CD14-positive monocyte (primary cell): ENCODE measurements at regions not wholly inside any gene's neighbourhood (a gene's known extent, or its start where the extent isn't known, plus 50 kb on each side); places are given as distances from the start of the nearest gene placed in this dataset.

Experiments used
- DNase-seq, 3 donors: peaks; one replicate each; pipeline ENCODE4 v3.0.0-alpha.2; 2011 to 2022
- H2AFZ ChIP-seq: 2 replicates; pipeline ENCODE4 v1.6.0; 2012; ENCODE audit warnings: mild to moderate bottlenecking, low read depth, low read length, inconsistent platforms; ENCODE audit not compliant: insufficient read depth, poor library complexity, severe bottlenecking
- H3K27ac ChIP-seq, 2 donors: 1 replicate in 1 of 2; 2 replicates in 1 of 2; pipeline ENCODE4 v1.5.1; 2012 to 2013; ENCODE audit warnings: low read length in 2 of 2, control low read depth in 1 of 2, inconsistent platforms in 1 of 2, low read depth in 1 of 2, mild to moderate bottlenecking in 1 of 2
- H3K27me3 ChIP-seq, 2 donors: one replicate each; pipeline versions ENCODE4 v1.6.0 to v1.6.1; 2011 to 2013; ENCODE audit warnings: low read length in 2 of 2; ENCODE audit not compliant: control insufficient read depth in 2 of 2, insufficient read depth in 2 of 2
- H3K36me3 ChIP-seq, 2 donors: replicated peaks in 1 of 2; 1 replicate in 1 of 2; 2 replicates in 1 of 2; pipeline versions ENCODE4 v1.5.1 to v1.6.1; 2012 to 2013; ENCODE audit warnings: low read length in 2 of 2, control low read depth in 1 of 2, inconsistent platforms in 1 of 2, mild to moderate bottlenecking in 1 of 2; ENCODE audit not compliant: insufficient read depth in 2 of 2, control insufficient read depth in 1 of 2
- H3K4me1 ChIP-seq, 2 donors: 1 replicate in 1 of 2; 2 replicates in 1 of 2; pipeline versions ENCODE4 v1.5.1 to v1.6.1; 2012 to 2013; ENCODE audit warnings: low read length in 2 of 2, control low read depth in 1 of 2, inconsistent platforms in 1 of 2, mild to moderate bottlenecking in 1 of 2, moderate library complexity in 1 of 2; ENCODE audit not compliant: insufficient read depth in 2 of 2, control insufficient read depth in 1 of 2
- H3K4me2 ChIP-seq: replicated peaks from 2 replicates; pipeline ENCODE3; 2012; ENCODE audit warnings: low read length, moderate library complexity, mild to moderate bottlenecking; ENCODE audit not compliant: poor library complexity, severe bottlenecking; ENCODE audit errors: extremely low read depth
- H3K4me3 ChIP-seq, 3 experiments: fragments of 200-600 bp in 1 of 3; sonication (generic) in 1 of 3; replicated peaks in 1 of 3; 1 replicate in 2 of 3; 2 replicates in 1 of 3; pipeline ENCODE4 v1.5.1; 2011 to 2013; ENCODE audit warnings: low read length in 3 of 3, mild to moderate bottlenecking in 3 of 3, control low read depth in 2 of 3, low read depth in 2 of 3, inconsistent platforms in 1 of 3, moderate library complexity in 1 of 3
- H3K79me2 ChIP-seq: 2 replicates; pipeline ENCODE4 v1.6.0; 2012; ENCODE audit warnings: mild to moderate bottlenecking, control low read depth, inconsistent platforms, low read length, moderate library complexity; ENCODE audit not compliant: insufficient read depth
- H3K9ac ChIP-seq: 2 replicates; pipeline ENCODE4 v1.6.0; 2017; ENCODE audit warnings: low read length, mild to moderate bottlenecking; ENCODE audit not compliant: insufficient read depth, poor library complexity, severe bottlenecking
- H3K9me3 ChIP-seq, 2 donors: replicated peaks in 1 of 2; 1 replicate in 1 of 2; 2 replicates in 1 of 2; pipeline versions ENCODE4 v1.5.1 to v1.6.1; 2012 to 2013; ENCODE audit warnings: low read length in 2 of 2, control low read depth in 1 of 2; ENCODE audit not compliant: control insufficient read depth in 1 of 2, insufficient read depth in 1 of 2
- H4K20me1 ChIP-seq: 2 replicates; pipeline ENCODE4 v1.6.0; 2012; ENCODE audit warnings: mild to moderate bottlenecking, low read length, control low read depth, moderate library complexity; ENCODE audit not compliant: insufficient read depth
- H3K27ac Mint-ChIP-seq, 7 donors: one replicate each; pipeline ENCODE4 v1.8.0; 2020; ENCODE audit warnings: mild to moderate bottlenecking in 7 of 7, mixed read lengths in 7 of 7, moderate library complexity in 6 of 7, inconsistent platforms in 2 of 7
- H3K27me3 Mint-ChIP-seq, 3 donors: one replicate each; pipeline ENCODE4 v1.8.0; 2021 to 2022; ENCODE audit warnings: low read depth in 3 of 3, mild to moderate bottlenecking in 3 of 3, mixed read lengths in 3 of 3, moderate library complexity in 3 of 3, inconsistent platforms in 1 of 3
- H3K36me3 Mint-ChIP-seq, 2 donors: one replicate each; pipeline ENCODE4 v1.8.0; 2020; ENCODE audit warnings: mixed read lengths in 2 of 2, inconsistent platforms in 1 of 2, mild to moderate bottlenecking in 1 of 2
- H3K4me1 Mint-ChIP-seq: one replicate; pipeline ENCODE4 v1.8.0; 2020; ENCODE audit warnings: mild to moderate bottlenecking, mixed read lengths
- H3K4me3 Mint-ChIP-seq, 2 donors: one replicate each; pipeline ENCODE4 v1.8.0; 2020; ENCODE audit warnings: mild to moderate bottlenecking in 2 of 2, mixed read lengths in 2 of 2, moderate library complexity in 1 of 2
- H3K9me3 Mint-ChIP-seq, 7 donors: one replicate each; pipeline ENCODE4 v1.8.0; 2020 to 2022; ENCODE audit warnings: mixed read lengths in 7 of 7, mild to moderate bottlenecking in 6 of 7, moderate library complexity in 6 of 7, inconsistent platforms in 2 of 7
- WGBS: methylation state at CpG from one replicate; pipeline ENCODE4 v1.1.5; 2013; ENCODE audit warnings: missing lambda C conversion rate; ENCODE audit not compliant: insufficient coverage; 5-methylcytosine and 5-hydroxymethylcytosine counted together
- intact Hi-C, 2 donors: fragments of 100-400 bp; cut with micrococcal nuclease; formaldehyde crosslinking; loops; one replicate each; pipeline versions ENCODE4 v1.15.0 to v1.15.1; 2023
- TF ChIP-seq, protein P1 (sequence below): fragments of 200-600 bp; IDR thresholded peaks from one replicate; pipeline ENCODE4 v1.8.0; 2022; ENCODE audit warnings: antibody characterized with exemption, mild to moderate bottlenecking

DNA sequence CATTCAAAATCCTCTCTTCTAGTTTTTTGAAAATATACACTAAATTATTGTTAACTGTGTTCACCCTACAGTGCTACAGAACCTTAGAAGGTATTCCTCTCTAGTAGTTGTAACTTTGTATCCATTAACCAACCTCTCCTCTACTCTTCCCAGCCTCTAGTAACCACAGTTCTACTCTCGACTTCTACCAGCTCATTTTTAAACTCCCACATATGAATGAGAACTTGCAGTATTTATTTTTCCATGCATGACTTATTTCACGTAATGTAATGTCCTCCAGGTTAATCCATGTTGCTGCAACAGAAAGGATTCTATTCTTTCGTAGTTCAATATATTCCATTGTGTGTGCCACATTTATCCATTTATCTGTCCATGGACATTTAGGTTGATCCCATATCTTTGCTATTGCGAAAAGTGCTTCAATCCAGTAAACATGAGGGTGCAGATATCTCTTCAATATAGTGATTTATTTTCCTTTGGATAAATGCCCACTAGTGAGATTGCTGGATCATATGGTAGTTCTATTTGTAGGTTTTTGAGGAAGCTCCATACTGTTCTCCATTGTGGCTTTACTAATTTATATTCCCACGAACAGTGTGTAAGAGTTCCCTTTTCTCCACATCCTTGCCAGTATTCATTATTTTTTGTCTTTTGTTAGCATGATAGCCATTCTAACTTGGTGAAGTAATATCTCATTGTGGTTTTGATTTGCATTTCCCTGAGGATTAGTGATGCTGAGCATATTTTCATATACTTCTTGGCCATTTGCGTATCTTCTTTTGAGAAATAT, 113.7 kb upstream of the SMAD3 start:
- Histone ChIP-seq H3K4me3 (no peak overlapping the region), H3K4me2 (no peak overlapping the region), H3K36me3 (no peaks in the 10 kb centered on the region), H3K4me1 (peaks cover 9 to 18% of the 10 kb centered on the region in 2 donors), H3K27ac (no peak overlapping the region), H2AFZ (no peak overlapping the region), H3K27me3 (no peaks in the 10 kb centered on the region), H3K9me3 (no peaks in the 10 kb centered on the region), H4K20me1 (no peaks in the 10 kb centered on the region), H3K79me2 (no peaks in the 10 kb centered on the region), H3K9ac (no peak overlapping the region)
- intact Hi-C loops: loop anchor here (5.0 kb wide), 2 partner anchors 41 to 111 kb away; no protein-coding TSS in a partner anchor
- WGBS: 100% methylated on average over 1 of the region's 6 CpGs
- TF ChIP-seq, protein P1, sequence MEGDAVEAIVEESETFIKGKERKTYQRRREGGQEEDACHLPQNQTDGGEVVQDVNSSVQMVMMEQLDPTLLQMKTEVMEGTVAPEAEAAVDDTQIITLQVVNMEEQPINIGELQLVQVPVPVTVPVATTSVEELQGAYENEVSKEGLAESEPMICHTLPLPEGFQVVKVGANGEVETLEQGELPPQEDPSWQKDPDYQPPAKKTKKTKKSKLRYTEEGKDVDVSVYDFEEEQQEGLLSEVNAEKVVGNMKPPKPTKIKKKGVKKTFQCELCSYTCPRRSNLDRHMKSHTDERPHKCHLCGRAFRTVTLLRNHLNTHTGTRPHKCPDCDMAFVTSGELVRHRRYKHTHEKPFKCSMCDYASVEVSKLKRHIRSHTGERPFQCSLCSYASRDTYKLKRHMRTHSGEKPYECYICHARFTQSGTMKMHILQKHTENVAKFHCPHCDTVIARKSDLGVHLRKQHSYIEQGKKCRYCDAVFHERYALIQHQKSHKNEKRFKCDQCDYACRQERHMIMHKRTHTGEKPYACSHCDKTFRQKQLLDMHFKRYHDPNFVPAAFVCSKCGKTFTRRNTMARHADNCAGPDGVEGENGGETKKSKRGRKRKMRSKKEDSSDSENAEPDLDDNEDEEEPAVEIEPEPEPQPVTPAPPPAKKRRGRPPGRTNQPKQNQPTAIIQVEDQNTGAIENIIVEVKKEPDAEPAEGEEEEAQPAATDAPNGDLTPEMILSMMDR: no peak
- Mint-ChIP-seq H3K36me3 (no peaks in the 10 kb centered on the region), H3K9me3 (peaks cover 0 to 2% (median 0%) of the 10 kb centered on the region in 7 donors), H3K4me1 (peaks cover 26% of the 10 kb centered on the region), H3K27ac (peak overlapping the region in 2 of 7 donors; percentile 4 to 27), H3K4me3 (no peak overlapping the region), H3K27me3 (peaks cover 0 to 6% (median 0%) of the 10 kb centered on the region in 3 donors)
- DNase-seq: peak; percentile 38 to 55 (median 52)

DNA sequence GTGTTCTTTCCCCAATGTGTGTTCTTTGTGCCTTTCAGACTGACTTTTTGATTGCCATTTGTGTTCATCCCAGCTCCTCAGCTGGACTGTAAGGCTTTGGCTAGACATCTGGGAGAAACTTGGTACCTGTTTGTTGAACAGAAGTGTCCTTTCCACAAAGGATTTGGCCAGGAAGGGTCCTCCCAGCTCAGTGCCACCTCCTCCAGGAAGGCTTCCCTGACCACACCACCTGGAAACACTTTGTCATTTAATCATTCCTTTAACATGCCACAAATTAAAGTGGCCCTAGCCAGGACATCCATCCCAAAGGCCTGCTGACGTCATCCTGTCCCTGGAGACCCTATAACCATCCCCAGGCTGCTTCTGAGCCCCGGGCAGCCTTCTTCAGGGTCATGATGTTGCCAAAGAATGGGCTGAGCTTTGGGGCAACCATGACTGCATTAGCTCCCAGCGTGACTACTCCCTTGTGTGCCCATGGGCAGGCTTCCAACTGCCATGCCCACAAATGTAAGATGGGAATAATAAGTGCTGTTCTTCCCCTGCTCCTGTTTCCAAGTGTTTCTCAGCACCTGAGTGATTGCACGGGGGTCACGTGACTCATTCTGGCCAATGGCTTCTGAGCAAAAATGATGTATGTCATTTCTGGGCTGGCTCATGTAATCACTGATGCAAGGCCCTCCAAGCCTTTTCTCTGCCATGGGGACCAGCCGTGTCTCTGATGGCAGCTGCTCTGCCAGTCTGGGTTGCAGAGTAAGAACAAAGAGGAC, 112.5 kb upstream of the SMAD3 start:
- peaks cover 16 to 26% of the 10 kb centered on the region in 2 donors for H3K4me1 ChIP-seq
- H3K4me3 ChIP-seq: no peak overlapping the region
- no peak overlapping the region for H3K4me3 Mint-ChIP-seq
- H2AFZ ChIP-seq: no peak overlapping the region
- no peak overlapping the region for H3K27ac ChIP-seq
- no peaks in the 10 kb centered on the region for H4K20me1 ChIP-seq
- no peak overlapping the region for H3K4me2 ChIP-seq
- H3K36me3 Mint-ChIP-seq: no peaks in the 10 kb centered on the region
- H3K4me1 Mint-ChIP-seq: peaks cover 31% of the 10 kb centered on the region
- H3K79me2 ChIP-seq: no peaks in the 10 kb centered on the region
- no peak for DNase-seq
- no peaks in the 10 kb centered on the region for H3K36me3 ChIP-seq
- 95% methylated on average over 5 of the region's 6 CpGs for WGBS
- H3K9me3 Mint-ChIP-seq: peaks cover 0 to 2% (median 0%) of the 10 kb centered on the region in 7 donors
- TF ChIP-seq, protein P1: no peak
- H3K27ac Mint-ChIP-seq: no peak overlapping the region
- no peaks in the 10 kb centered on the region for H3K9me3 ChIP-seq
- intact Hi-C loops: loop anchor here (5.0 kb wide), 2 partner anchors 39 to 109 kb away; no protein-coding TSS in a partner anchor
- peaks cover 0 to 6% (median 1%) of the 10 kb centered on the region in 3 donors for H3K27me3 Mint-ChIP-seq
- no peak overlapping the region for H3K9ac ChIP-seq
- no peaks in the 10 kb centered on the region for H3K27me3 ChIP-seq
